ENCODE measurements at regions not wholly inside any gene's neighbourhood (a gene's known extent, or its start where the extent isn't known, plus 50 kb on each side); places are given as distances from the start of the nearest gene placed in this dataset.

- no peak overlapping the region for H3K27ac ChIP-seq
- DNase-seq (ENCODE audit: low read depth in 1 of 2, low spot score in 1 of 2): no peak
- no peaks in the 10 kb centered on the region for H3K27me3 ChIP-seq
- H3K4me3 ChIP-seq: no peak overlapping the region
- no peaks in the 10 kb centered on the region for H3K9me3 ChIP-seq (ENCODE audit: low read depth)
- no peaks in the 10 kb centered on the region for H3K36me3 ChIP-seq
- H3K4me1 ChIP-seq (ENCODE audit: low read depth): no peaks in the 10 kb centered on the region
- TF ChIP-seq CTCF (IDR thresholded peaks at IDR 0.05; ENCODE audit: low read depth, low read length): no peak
Measured at GRCh38 chr10:10338339-10338738, 679.3 kb upstream of the CELF2 start.

DNA sequence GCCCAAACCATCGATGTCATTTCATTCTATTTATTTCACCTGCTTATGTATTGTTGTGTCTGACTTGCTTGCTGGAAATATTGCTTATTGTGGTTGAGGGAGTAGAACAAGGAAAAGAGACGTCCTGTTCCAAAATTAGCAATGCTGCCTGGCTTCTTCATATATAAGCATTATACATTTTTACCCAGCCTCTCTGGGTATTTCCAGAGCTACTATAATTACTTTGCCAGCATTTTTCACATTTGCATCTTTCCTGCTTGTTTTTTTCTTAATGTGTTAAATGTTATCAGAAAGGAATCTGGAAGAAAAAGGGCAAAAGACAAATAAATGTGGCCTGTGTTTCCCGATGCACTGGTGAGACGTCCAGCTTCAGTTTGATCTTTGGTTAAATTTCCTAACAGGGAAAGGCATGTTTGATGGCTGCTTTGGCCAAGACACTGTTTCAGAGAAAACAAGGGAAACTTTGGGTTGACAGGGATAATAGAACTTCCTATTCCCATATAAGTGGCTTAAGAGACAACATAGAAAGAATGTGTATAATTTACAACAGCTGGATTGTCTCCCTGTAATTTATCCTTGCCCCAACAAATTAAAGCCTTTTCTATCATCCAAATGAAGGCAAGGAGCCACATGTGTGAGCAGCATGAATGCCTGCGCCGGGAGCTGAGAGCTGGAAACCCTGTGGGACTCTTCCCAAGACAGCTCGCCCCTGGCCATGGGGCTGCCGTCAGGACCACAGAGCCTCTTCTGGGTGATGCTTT lies 671.1 kb upstream of the CELF2 start:
- Histone ChIP-seq H3K9me3 (ENCODE audit: low read depth) (no peaks in the 10 kb centered on the region), H3K27me3 (no peaks in the 10 kb centered on the region), H3K4me3 (no peak overlapping the region), H3K36me3 (no peaks in the 10 kb centered on the region), H3K27ac (no peak overlapping the region), H3K4me1 (ENCODE audit: low read depth) (peaks cover 3% of the 10 kb centered on the region)
- DNase-seq (ENCODE audit: low read depth in 1 of 2, low spot score in 1 of 2): no peak
- TF ChIP-seq CTCF (IDR thresholded peaks at IDR 0.05; ENCODE audit: low read depth, low read length): no peak

DNA sequence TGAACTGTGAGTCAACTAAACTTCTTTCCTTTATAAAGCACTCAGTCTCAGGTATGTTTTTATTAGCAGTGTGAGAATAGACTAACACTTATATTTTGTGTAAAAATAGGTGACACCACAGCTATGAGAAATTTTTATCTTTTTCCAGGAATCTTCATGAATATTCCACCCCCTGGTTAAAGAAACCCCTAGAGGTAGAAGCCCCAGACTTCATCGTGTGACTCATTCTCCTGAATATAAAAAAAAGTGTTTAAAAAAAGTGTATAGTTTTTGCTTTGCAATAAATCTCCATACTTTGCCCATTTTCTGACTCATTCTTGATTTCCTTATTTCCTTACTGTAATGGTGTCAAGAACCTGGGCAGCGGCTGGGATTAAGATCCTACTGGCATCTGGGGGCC lies 667.6 kb upstream of the CELF2 start:
- DNase-seq (ENCODE audit: low read depth in 1 of 2, low spot score in 1 of 2): no peak
- no peak overlapping the region for H3K27ac ChIP-seq
- TF ChIP-seq CTCF (IDR thresholded peaks at IDR 0.05; ENCODE audit: low read depth, low read length): no peak
- H3K27me3 ChIP-seq: no peaks in the 10 kb centered on the region
- H3K9me3 ChIP-seq (ENCODE audit: low read depth): no peaks in the 10 kb centered on the region
- no peaks in the 10 kb centered on the region for H3K36me3 ChIP-seq
- H3K4me1 ChIP-seq (ENCODE audit: low read depth): peaks cover 13% of the 10 kb centered on the region
- no peak overlapping the region for H3K4me3 ChIP-seq

GRCh38 chr10:10351451-10351850 lies 666.2 kb upstream of the CELF2 start:
- no peak for TF ChIP-seq CTCF (IDR thresholded peaks at IDR 0.05; ENCODE audit: low read depth, low read length)
- no peak overlapping the region for H3K4me3 ChIP-seq
- no peaks in the 10 kb centered on the region for H3K27me3 ChIP-seq
- no peaks in the 10 kb centered on the region for H3K36me3 ChIP-seq
- H3K9me3 ChIP-seq (ENCODE audit: low read depth): no peaks in the 10 kb centered on the region
- peaks cover 11% of the 10 kb centered on the region for H3K4me1 ChIP-seq (ENCODE audit: low read depth)
- no peak overlapping the region for H3K27ac ChIP-seq
- no peak for DNase-seq (ENCODE audit: low read depth in 1 of 2, low spot score in 1 of 2)

DNA sequence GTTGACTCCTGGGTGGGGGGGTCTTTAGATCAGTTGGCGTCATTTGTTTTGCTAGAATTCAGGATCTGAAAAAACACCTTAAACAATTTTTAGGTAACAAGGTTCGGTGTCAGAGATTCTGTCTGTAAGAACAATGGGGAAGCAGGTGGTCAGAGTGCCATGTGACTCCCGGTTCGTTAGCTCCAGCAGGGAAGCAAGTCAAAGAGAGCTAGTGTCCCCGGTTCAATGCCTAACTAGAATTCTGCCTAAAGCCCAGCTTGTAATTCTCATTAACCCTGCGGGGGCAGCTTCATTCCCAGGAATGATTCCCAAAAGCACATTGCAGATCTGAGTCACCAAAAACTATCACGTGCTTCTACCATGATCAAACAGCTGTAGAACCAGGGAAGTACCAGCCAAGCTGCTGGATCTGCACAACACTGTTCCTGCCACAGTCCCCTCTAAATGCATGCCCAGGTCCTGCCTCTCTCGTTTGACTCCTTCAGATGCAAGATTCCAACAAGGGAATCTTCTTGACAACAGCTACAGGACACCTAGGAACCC lies 664.3 kb upstream of the CELF2 start:
- Histone ChIP-seq H3K36me3 (no peaks in the 10 kb centered on the region), H3K27ac (no peak overlapping the region), H3K9me3 (ENCODE audit: low read depth) (no peaks in the 10 kb centered on the region), H3K27me3 (no peaks in the 10 kb centered on the region), H3K4me1 (ENCODE audit: low read depth) (peaks cover 11% of the 10 kb centered on the region), H3K4me3 (no peak overlapping the region)
- TF ChIP-seq CTCF (IDR thresholded peaks at IDR 0.05; ENCODE audit: low read depth, low read length): no peak
- DNase-seq (ENCODE audit: low read depth in 1 of 2, low spot score in 1 of 2): no peak
